ENCODE measurements at regions not wholly inside any gene's neighbourhood (a gene's known extent, or its start where the extent isn't known, plus 50 kb on each side); places are given as distances from the start of the nearest gene placed in this dataset.

DNA sequence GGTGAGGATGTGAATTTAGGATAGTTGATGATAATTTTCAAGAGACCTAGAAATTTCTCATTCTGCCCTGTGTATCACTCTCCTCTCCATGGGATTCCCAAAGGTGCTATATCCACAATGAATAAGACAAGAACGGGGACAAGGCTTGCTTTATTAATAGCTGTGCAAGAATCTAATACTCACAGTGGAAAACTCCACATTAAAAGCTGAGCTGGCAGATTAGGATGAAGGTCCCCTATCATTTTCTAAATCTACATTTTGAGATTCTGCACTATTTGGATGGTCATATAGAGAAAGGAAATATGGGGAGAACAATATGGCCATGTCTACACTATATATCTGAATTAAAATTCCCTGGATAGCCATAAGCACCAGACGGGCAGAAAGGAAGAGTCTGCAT lies 411.0 kb upstream of the TGFBR2 start:
- no peaks in the 10 kb centered on the region for H3F3A ChIP-seq (replicated peaks; ENCODE audit: low read depth)
- TF ChIP-seq STAT1 (IDR thresholded peaks at IDR 0.05; ENCODE audit: unreplicated experiment) (no peak), ZNF114 (CRISPR knock-in tag; IDR thresholded peaks at IDR 0.05) (no peak), ETS1 (IDR thresholded peaks at IDR 0.05) (no peak), REST (IDR thresholded peaks at IDR 0.05; ENCODE audit: unreplicated experiment) (no peak), CREB1 (CRISPR knock-in tag; IDR thresholded peaks at IDR 0.05; ENCODE audit: low read depth) (no peak), EZH2phosphoT487 (IDR thresholded peaks at IDR 0.05; ENCODE audit: unreplicated experiment) (no peak), POLR2AphosphoS5 (IDR thresholded peaks at IDR 0.05; ENCODE audit: low read depth) (no peak), NANOG (IDR thresholded peaks at IDR 0.05; ENCODE audit: borderline replicate concordance) (no peak), ZNF331 (CRISPR knock-in tag; IDR thresholded peaks at IDR 0.05; ENCODE audit: low read depth) (no peak), JUNB (IDR thresholded peaks at IDR 0.05; ENCODE audit: unreplicated experiment) (no peak), EZH2 (IDR thresholded peaks at IDR 0.05; ENCODE audit: low read depth, unreplicated experiment) (no peak)
- TF ChIP-seq, protein P1, sequence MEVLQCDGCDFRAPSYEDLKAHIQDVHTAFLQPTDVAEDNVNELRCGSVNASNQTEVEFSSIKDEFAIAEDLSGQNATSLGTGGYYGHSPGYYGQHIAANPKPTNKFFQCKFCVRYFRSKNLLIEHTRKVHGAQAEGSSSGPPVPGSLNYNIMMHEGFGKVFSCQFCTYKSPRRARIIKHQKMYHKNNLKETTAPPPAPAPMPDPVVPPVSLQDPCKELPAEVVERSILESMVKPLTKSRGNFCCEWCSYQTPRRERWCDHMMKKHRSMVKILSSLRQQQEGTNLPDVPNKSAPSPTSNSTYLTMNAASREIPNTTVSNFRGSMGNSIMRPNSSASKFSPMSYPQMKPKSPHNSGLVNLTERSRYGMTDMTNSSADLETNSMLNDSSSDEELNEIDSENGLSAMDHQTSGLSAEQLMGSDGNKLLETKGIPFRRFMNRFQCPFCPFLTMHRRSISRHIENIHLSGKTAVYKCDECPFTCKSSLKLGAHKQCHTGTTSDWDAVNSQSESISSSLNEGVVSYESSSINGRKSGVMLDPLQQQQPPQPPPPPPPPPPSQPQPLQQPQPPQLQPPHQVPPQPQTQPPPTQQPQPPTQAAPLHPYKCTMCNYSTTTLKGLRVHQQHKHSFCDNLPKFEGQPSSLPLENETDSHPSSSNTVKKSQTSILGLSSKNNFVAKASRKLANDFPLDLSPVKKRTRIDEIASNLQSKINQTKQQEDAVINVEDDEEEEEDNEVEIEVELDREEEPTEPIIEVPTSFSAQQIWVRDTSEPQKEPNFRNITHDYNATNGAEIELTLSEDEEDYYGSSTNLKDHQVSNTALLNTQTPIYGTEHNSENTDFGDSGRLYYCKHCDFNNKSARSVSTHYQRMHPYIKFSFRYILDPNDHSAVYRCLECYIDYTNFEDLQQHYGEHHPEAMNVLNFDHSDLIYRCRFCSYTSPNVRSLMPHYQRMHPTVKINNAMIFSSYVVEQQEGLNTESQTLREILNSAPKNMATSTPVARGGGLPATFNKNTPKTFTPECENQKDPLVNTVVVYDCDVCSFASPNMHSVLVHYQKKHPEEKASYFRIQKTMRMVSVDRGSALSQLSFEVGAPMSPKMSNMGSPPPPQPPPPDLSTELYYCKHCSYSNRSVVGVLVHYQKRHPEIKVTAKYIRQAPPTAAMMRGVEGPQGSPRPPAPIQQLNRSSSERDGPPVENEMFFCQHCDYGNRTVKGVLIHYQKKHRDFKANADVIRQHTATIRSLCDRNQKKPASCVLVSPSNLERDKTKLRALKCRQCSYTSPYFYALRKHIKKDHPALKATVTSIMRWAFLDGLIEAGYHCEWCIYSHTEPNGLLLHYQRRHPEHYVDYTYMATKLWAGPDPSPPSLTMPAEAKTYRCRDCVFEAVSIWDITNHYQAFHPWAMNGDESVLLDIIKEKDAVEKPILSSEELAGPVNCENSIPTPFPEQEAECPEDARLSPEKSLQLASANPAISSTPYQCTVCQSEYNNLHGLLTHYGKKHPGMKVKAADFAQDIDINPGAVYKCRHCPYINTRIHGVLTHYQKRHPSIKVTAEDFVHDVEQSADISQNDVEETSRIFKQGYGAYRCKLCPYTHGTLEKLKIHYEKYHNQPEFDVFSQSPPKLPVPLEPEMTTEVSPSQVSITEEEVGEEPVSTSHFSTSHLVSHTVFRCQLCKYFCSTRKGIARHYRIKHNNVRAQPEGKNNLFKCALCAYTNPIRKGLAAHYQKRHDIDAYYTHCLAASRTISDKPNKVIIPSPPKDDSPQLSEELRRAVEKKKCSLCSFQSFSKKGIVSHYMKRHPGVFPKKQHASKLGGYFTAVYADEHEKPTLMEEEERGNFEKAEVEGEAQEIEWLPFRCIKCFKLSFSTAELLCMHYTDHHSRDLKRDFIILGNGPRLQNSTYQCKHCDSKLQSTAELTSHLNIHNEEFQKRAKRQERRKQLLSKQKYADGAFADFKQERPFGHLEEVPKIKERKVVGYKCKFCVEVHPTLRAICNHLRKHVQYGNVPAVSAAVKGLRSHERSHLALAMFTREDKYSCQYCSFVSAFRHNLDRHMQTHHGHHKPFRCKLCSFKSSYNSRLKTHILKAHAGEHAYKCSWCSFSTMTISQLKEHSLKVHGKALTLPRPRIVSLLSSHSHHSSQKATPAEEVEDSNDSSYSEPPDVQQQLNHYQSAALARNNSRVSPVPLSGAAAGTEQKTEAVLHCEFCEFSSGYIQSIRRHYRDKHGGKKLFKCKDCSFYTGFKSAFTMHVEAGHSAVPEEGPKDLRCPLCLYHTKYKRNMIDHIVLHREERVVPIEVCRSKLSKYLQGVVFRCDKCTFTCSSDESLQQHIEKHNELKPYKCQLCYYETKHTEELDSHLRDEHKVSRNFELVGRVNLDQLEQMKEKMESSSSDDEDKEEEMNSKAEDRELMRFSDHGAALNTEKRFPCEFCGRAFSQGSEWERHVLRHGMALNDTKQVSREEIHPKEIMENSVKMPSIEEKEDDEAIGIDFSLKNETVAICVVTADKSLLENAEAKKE (CRISPR knock-in tag; IDR thresholded peaks at IDR 0.05): no peak
- TF ChIP-seq, protein P2, sequence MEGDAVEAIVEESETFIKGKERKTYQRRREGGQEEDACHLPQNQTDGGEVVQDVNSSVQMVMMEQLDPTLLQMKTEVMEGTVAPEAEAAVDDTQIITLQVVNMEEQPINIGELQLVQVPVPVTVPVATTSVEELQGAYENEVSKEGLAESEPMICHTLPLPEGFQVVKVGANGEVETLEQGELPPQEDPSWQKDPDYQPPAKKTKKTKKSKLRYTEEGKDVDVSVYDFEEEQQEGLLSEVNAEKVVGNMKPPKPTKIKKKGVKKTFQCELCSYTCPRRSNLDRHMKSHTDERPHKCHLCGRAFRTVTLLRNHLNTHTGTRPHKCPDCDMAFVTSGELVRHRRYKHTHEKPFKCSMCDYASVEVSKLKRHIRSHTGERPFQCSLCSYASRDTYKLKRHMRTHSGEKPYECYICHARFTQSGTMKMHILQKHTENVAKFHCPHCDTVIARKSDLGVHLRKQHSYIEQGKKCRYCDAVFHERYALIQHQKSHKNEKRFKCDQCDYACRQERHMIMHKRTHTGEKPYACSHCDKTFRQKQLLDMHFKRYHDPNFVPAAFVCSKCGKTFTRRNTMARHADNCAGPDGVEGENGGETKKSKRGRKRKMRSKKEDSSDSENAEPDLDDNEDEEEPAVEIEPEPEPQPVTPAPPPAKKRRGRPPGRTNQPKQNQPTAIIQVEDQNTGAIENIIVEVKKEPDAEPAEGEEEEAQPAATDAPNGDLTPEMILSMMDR (conservative IDR thresholded peaks at IDR 0.05; ENCODE audit: low read depth in 2 of 2): no peak
- Mint-ChIP-seq H3K4me3 (no peak overlapping the region), H3K27ac (no peak overlapping the region), H3K27me3 (ENCODE audit: insufficient read depth, low read depth, poor library complexity) (peaks cover under 1% of the 10 kb centered on the region), H3K36me3 (ENCODE audit: low read depth) (no peaks in the 10 kb centered on the region), H3K4me1 (peaks cover 6% of the 10 kb centered on the region), H3K9me3 (no peaks in the 10 kb centered on the region)
- H3K9me2 ChIP-seq (ENCODE audit: insufficient read depth): no peaks in the 10 kb centered on the region
- H3K4me2 ChIP-seq: no peak overlapping the region
- no peak overlapping the region for H3K4me3 ChIP-seq
- no peak overlapping the region for H2AFZ ChIP-seq
- H3K27ac ChIP-seq (ENCODE audit: low read depth): no peak overlapping the region
- DNase-seq (ENCODE audit: low spot score) (no peak), ATAC-seq (no peak)
- no peaks in the 10 kb centered on the region for H3K79me2 ChIP-seq (replicated peaks; ENCODE audit: insufficient read depth)
- H4K20me1 ChIP-seq (replicated peaks; ENCODE audit: insufficient read depth): no peaks in the 10 kb centered on the region
- no peaks in the 10 kb centered on the region for H3K27me3 ChIP-seq (ENCODE audit: insufficient read depth)
- no peaks in the 10 kb centered on the region for H3K36me3 ChIP-seq (ENCODE audit: insufficient read depth)
- no peaks in the 10 kb centered on the region for H3K4me1 ChIP-seq (ENCODE audit: insufficient read depth)

All from GM23338 (cell line).